K562 (cell line): ENCODE measurements at regions not wholly inside any gene's neighbourhood (a gene's known extent, or its start where the extent isn't known, plus 50 kb on each side); places are given as distances from the start of the nearest gene placed in this dataset.
A peak's percentile ranks its signal among the peaks of the same experiment; 100 is the strongest.

Experiments used
- ADNP ChIP-seq: fragments of 200-800 bp; sonication (Bioruptor generic); IDR thresholded peaks from 2 replicates; pipeline ENCODE4 v1.6.1; 2016; ENCODE audit warnings: missing genetic modification characterization, missing compliant biosample characterization
- CLOCK ChIP-seq: fragments of 250-450 bp; sonication (Bioruptor Pico); IDR thresholded peaks from 2 replicates; pipeline ENCODE4 v1.4.0; 2020; ENCODE audit warnings: mild to moderate bottlenecking, moderate library complexity, borderline replicate concordance
- PREB ChIP-seq: sonication (generic); formaldehyde crosslinking; IDR thresholded peaks from 2 replicates; pipeline ENCODE4 v1.8.1; 2023; ENCODE audit warnings: mild to moderate bottlenecking, missing genetic modification reagents
- U2AF2 ChIP-seq: fragments of 200-400 bp; formaldehyde crosslinking; optimal IDR thresholded peaks from 2 replicates; pipeline ENCODE3; 2017; ENCODE audit warnings: low read depth, mild to moderate bottlenecking, low read length
- ZSCAN29 ChIP-seq: fragments of 450-650 bp; IDR thresholded peaks from 2 replicates; pipeline ENCODE4 v1.6.1; 2017
- TF ChIP-seq, protein P1 (sequence below): sonication (generic); formaldehyde crosslinking; IDR thresholded peaks from 2 replicates; pipeline ENCODE4 v1.8.0; 2022; ENCODE audit warnings: mild to moderate bottlenecking, missing genetic modification reagents

GRCh38 chr6:27644528-27644927, 171.6 kb upstream of the ZNF184 start (continued):
- TF ChIP-seq CLOCK, result no peak
- peak; percentile 22; the same call in 1 of the 2 replicates for TF ChIP-seq PREB (CRISPR knock-in tag)
- TF ChIP-seq, protein P1, sequence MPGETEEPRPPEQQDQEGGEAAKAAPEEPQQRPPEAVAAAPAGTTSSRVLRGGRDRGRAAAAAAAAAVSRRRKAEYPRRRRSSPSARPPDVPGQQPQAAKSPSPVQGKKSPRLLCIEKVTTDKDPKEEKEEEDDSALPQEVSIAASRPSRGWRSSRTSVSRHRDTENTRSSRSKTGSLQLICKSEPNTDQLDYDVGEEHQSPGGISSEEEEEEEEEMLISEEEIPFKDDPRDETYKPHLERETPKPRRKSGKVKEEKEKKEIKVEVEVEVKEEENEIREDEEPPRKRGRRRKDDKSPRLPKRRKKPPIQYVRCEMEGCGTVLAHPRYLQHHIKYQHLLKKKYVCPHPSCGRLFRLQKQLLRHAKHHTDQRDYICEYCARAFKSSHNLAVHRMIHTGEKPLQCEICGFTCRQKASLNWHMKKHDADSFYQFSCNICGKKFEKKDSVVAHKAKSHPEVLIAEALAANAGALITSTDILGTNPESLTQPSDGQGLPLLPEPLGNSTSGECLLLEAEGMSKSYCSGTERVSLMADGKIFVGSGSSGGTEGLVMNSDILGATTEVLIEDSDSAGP (CRISPR knock-in tag), result no peak
- TF ChIP-seq ZSCAN29, result no peak
- TF ChIP-seq ADNP (tag), result no peak
- TF ChIP-seq U2AF2, result no peak
